ENCODE measurements at regions not wholly inside any gene's neighbourhood (a gene's known extent, or its start where the extent isn't known, plus 50 kb on each side); places are given as distances from the start of the nearest gene placed in this dataset.

DNA sequence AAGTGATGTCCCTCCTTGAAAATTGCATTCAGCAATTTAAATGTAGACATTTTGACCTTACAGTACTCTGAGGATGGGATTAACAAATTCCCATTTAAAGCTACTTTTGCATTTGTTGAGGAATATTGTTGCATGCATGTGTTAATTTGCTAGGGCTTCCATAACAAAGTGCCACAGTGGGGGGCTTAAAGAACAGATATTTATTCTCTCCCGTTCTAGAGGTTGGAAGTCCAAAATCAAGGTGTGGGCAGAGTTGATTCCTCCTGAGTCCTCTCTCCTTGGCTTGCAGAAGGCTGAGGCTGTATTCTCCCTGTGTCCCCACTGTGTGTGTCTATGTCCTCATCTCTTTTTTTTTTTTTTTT is 51.8 kb upstream of the CDK20 start:
- TF ChIP-seq EZH2phosphoT487 (IDR thresholded peaks at IDR 0.05) (no peak), EZH2 (IDR thresholded peaks at IDR 0.05) (no peak)
- TF ChIP-seq, protein P1, sequence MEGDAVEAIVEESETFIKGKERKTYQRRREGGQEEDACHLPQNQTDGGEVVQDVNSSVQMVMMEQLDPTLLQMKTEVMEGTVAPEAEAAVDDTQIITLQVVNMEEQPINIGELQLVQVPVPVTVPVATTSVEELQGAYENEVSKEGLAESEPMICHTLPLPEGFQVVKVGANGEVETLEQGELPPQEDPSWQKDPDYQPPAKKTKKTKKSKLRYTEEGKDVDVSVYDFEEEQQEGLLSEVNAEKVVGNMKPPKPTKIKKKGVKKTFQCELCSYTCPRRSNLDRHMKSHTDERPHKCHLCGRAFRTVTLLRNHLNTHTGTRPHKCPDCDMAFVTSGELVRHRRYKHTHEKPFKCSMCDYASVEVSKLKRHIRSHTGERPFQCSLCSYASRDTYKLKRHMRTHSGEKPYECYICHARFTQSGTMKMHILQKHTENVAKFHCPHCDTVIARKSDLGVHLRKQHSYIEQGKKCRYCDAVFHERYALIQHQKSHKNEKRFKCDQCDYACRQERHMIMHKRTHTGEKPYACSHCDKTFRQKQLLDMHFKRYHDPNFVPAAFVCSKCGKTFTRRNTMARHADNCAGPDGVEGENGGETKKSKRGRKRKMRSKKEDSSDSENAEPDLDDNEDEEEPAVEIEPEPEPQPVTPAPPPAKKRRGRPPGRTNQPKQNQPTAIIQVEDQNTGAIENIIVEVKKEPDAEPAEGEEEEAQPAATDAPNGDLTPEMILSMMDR (IDR thresholded peaks at IDR 0.05) = no peak
